ENCODE measurements at regions not wholly inside any gene's neighbourhood (a gene's known extent, or its start where the extent isn't known, plus 50 kb on each side); places are given as distances from the start of the nearest gene placed in this dataset.

DNA sequence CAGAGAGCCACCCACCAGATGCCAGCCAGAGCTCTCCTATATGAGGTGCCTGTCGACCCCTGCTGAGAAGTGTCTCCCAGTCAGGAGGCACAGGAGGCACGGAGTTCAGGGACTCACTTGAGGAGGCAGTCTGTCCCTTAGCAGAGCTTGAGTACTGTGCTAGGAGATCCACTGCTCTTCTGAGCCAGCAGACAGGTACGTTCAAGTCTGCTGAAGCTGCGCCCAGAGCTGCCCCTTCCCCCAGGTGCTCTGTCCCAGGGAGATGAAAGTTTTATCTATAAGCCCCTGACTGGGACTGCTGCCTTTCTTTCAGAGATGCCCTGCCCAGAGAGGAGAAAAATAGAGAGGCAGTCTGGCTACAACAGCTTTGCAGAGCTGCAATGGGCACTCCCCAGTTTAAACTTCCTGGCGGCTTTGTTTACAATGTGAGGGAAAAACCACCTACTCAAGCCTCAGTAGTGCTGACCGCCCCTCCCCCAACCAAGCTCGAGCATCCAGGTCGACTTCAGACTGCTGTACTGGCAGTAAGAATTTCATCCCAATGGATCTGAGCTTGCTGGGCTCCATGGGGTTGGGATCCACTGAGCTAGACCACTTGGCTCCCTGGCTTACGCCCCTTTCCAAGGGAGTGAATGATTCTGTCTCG is 146.7 kb upstream of the USP15 start:
- intact Hi-C loops (cut with DNase I), result no loop called here
- no peaks in the 10 kb centered on the region for H3K9me3 ChIP-seq
- no peaks in the 10 kb centered on the region for H3K4me1 ChIP-seq
- H3K27me3 ChIP-seq, result no peaks in the 10 kb centered on the region
- no peak for DNase-seq
- TF ChIP-seq, protein P1, sequence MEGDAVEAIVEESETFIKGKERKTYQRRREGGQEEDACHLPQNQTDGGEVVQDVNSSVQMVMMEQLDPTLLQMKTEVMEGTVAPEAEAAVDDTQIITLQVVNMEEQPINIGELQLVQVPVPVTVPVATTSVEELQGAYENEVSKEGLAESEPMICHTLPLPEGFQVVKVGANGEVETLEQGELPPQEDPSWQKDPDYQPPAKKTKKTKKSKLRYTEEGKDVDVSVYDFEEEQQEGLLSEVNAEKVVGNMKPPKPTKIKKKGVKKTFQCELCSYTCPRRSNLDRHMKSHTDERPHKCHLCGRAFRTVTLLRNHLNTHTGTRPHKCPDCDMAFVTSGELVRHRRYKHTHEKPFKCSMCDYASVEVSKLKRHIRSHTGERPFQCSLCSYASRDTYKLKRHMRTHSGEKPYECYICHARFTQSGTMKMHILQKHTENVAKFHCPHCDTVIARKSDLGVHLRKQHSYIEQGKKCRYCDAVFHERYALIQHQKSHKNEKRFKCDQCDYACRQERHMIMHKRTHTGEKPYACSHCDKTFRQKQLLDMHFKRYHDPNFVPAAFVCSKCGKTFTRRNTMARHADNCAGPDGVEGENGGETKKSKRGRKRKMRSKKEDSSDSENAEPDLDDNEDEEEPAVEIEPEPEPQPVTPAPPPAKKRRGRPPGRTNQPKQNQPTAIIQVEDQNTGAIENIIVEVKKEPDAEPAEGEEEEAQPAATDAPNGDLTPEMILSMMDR (IDR thresholded peaks at IDR 0.05), result no peak
- H3K27ac ChIP-seq, result no peak overlapping the region
- no peaks in the 10 kb centered on the region for H3K36me3 ChIP-seq
- H3K9ac ChIP-seq (ENCODE audit: low read depth in 2 of 2, low read length in 2 of 2), result no peak overlapping the region
- no peak overlapping the region for H3K4me3 ChIP-seq

DNA sequence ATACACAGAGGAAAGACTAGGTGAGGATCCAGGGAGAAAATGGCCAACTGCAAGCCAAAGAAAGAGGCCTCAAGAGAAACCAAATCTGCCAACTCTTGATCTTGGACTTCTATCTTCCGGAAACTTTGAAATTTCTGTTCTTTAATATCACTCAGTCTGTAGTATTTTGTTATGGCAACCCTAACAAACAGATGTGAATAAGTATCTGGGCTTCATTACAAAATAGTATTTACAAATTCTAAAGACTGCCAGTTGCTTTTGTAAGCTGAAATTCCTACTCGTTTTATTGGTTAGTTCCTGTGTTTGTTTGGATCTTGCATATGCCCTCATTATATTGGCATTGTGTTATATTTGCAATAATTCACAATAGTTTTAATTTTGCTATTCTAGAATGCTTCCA is 143.2 kb upstream of the USP15 start:
- Histone ChIP-seq H3K4me1 (no peaks in the 10 kb centered on the region), H3K36me3 (no peaks in the 10 kb centered on the region), H3K9ac (ENCODE audit: low read depth in 2 of 2, low read length in 2 of 2) (no peak overlapping the region), H3K27ac (no peak overlapping the region), H3K27me3 (no peaks in the 10 kb centered on the region), H3K4me3 (no peak overlapping the region), H3K9me3 (no peaks in the 10 kb centered on the region)
- intact Hi-C loops (cut with DNase I), result no loop called here
- TF ChIP-seq, protein P1 (IDR thresholded peaks at IDR 0.05), result no peak
- DNase-seq, result no peak

DNA sequence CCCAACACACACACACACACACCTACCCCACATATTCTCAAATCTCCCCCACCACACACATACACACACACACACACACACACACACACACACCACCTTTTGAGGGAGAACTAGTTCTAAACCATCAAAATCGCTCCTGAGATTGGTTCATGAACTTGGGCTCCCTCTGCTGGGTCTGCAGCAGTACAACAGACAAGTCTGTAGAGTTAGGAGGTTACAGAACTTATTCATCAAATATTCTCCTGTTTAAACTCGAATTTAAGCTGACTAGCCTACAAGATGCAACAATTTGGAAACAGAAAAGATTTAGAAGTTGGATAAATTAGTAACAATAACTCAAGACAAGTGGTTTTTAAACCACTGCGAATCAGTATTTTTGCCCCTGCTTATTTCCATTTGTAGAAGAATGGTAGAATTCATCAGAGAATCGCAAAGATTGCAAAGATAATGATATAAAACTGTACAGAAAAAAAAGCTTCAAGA is 136.4 kb upstream of the USP15 start:
- intact Hi-C loops (cut with DNase I), result no loop called here
- Histone ChIP-seq H3K9me3 (no peaks in the 10 kb centered on the region), H3K9ac (ENCODE audit: low read depth in 2 of 2, low read length in 2 of 2) (no peak overlapping the region), H3K4me3 (no peak overlapping the region), H3K36me3 (no peaks in the 10 kb centered on the region), H3K4me1 (no peaks in the 10 kb centered on the region), H3K27me3 (no peaks in the 10 kb centered on the region), H3K27ac (no peak overlapping the region)
- DNase-seq, result no peak
- TF ChIP-seq, protein P1 (IDR thresholded peaks at IDR 0.05), result peak; percentile 42

DNA sequence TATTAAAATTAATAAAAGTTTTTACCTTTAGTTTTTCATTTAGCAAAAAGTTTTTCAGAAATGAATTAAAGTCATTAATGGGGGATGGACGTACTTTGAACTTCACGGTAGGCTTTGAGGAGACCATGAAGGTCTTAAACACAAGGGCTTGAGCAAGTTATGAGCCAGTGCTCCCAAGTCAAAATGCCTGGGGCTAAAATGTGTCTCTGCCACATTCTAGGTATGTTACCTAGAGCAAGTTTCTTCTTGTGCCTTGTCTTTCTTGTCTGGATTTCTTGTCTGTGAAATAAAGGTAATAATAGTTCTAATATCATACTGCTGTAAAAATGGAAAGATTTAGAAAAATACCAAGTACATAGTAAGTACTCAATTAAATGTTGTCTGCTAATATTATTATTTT is 132.7 kb upstream of the USP15 start:
- TF ChIP-seq, protein P1 (IDR thresholded peaks at IDR 0.05), result no peak
- intact Hi-C loops (cut with DNase I), result no loop called here
- H3K9me3 ChIP-seq, result no peaks in the 10 kb centered on the region
- H3K4me3 ChIP-seq, result no peak overlapping the region
- no peaks in the 10 kb centered on the region for H3K36me3 ChIP-seq
- no peaks in the 10 kb centered on the region for H3K27me3 ChIP-seq
- no peak overlapping the region for H3K9ac ChIP-seq (ENCODE audit: low read depth in 2 of 2, low read length in 2 of 2)
- no peaks in the 10 kb centered on the region for H3K4me1 ChIP-seq
- H3K27ac ChIP-seq, result no peak overlapping the region
- no peak for DNase-seq

DNA sequence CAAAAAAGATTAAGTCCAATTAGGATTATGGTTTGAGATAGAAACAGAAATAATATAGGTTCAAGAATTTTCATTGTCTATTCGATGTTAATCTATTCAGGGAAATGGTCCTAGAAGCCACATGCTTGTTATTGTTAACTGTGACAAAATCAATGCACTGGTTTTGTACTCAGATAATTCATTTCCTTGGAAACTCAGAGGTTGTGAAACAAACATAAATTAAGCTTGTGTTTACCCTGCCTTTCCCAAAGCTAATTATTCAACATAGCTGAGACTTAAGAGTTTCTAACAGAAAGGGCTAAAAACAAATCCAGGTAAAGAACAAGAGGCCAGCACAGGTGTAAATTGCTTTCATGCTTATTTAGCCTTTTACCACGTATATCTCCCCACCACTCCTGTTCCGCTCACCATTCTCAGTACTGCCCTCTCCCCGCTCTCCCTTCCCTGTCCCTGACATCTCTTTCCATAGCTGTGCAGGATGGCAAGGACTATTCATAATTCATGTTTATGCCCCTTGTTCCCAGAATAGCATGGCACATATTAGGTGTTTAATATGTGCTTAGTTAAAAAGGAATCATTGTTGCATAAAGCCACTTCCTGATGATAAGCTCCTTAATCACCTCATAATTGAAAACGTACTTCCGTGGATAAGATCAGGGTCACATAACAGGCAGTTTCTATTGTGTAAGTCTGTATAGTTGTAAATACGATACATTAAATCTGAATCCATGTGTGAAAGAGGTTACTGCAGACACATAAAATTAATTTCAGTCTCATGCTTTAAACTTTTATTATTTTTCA is 131.8 kb upstream of the USP15 start:
- intact Hi-C loops (cut with DNase I), result no loop called here
- H3K4me1 ChIP-seq, result no peaks in the 10 kb centered on the region
- H3K9ac ChIP-seq (ENCODE audit: low read depth in 2 of 2, low read length in 2 of 2), result no peak overlapping the region
- no peak overlapping the region for H3K4me3 ChIP-seq
- H3K27ac ChIP-seq, result no peak overlapping the region
- no peaks in the 10 kb centered on the region for H3K36me3 ChIP-seq
- no peak for DNase-seq
- TF ChIP-seq, protein P1 (IDR thresholded peaks at IDR 0.05), result no peak
- H3K27me3 ChIP-seq, result no peaks in the 10 kb centered on the region
- H3K9me3 ChIP-seq, result no peaks in the 10 kb centered on the region

All from colonic mucosa (tissue), 4 donors.